IMR-90 (cell line): ENCODE measurements at regions not wholly inside any gene's neighbourhood (a gene's known extent, or its start where the extent isn't known, plus 50 kb on each side); places are given as distances from the start of the nearest gene placed in this dataset.

Source experiments
- ATAC-seq: fragments of 200-7000 bp; cut with Tn5 transposase; 2 replicates; pipeline ENCODE4 v1.9.1; 2020; ENCODE audit warnings: low read depth, mild to moderate bottlenecking, moderate library complexity
- BruUV-seq: library from RNA; stranded (reverse); fragments of 400-500 nt; replicated peaks from 2 replicates; lab custom pipeline; 2021; lab: Mats Ljungman, UMichigan
- CTCF ChIA-PET: fragments of 300-600 bp; formaldehyde crosslinking; extraction: SDS; loops from one replicate; lab custom pipeline; 2021; ENCODE audit warnings: antibody characterized with exemption; lab: Yijun Ruan, JAX
- POLR2A ChIA-PET: fragments of 300-600 bp; sonication (Branson Sonifier 250); formaldehyde crosslinking; loops from one replicate; lab custom pipeline; 2022; ENCODE audit warnings: antibody characterized with exemption; ENCODE audit not compliant: unreplicated experiment; lab: Charles Lee
- DNase-seq: peaks from one replicate; pipeline ENCODE4 v3.0.0; 2013
- H2AFZ ChIP-seq: replicated peaks from 2 replicates; pipeline ENCODE3; 2013; ENCODE audit warnings: low read length, mild to moderate bottlenecking; ENCODE audit not compliant: poor library complexity
- H2AK5ac ChIP-seq: 2 replicates; pipeline ENCODE4 v1.6.1; 2013; ENCODE audit warnings: low read depth, low read length, inconsistent platforms
- H2AK9ac ChIP-seq: replicated peaks from 2 replicates; pipeline ENCODE3; 2013; ENCODE audit warnings: mild to moderate bottlenecking, low read depth, low read length, moderate library complexity; ENCODE audit not compliant: poor library complexity
- H2BK120ac ChIP-seq: 2 replicates; pipeline ENCODE4 v1.6.1; 2013; ENCODE audit warnings: low read depth, low read length, inconsistent platforms
- H2BK15ac ChIP-seq: 3 replicates; pipeline ENCODE4 v1.6.1; 2013; ENCODE audit warnings: low read depth, low read length, inconsistent platforms
- H2BK20ac ChIP-seq: 2 replicates; pipeline ENCODE4 v1.6.1; 2013; ENCODE audit warnings: low read depth, mild to moderate bottlenecking, inconsistent platforms, low read length, moderate library complexity
- H2BK5ac ChIP-seq: 2 replicates; pipeline ENCODE4 v1.6.1; 2013; ENCODE audit warnings: mild to moderate bottlenecking, low read depth, low read length, inconsistent platforms; ENCODE audit not compliant: poor library complexity, severe bottlenecking
- H3K14ac ChIP-seq: replicated peaks from 2 replicates; pipeline ENCODE4 v1.6.1; 2013; ENCODE audit warnings: low read depth, low read length, inconsistent platforms
- H3K18ac ChIP-seq: 2 replicates; pipeline ENCODE4 v1.6.1; 2013; ENCODE audit warnings: low read depth, low read length, control low read depth
- H3K23ac ChIP-seq: 2 replicates; pipeline ENCODE4 v1.6.1; 2013; ENCODE audit warnings: low read depth, low read length, inconsistent platforms
- H3K27ac ChIP-seq: 2 replicates; pipeline ENCODE4 v1.5.1; 2013; ENCODE audit warnings: mild to moderate bottlenecking, control low read depth, low read length; ENCODE audit not compliant: insufficient read depth
- H3K27me3 ChIP-seq: 2 replicates; pipeline ENCODE4 v1.6.1; 2013; ENCODE audit warnings: low read length; ENCODE audit not compliant: control insufficient read depth, insufficient read depth
- H3K36me3 ChIP-seq: 2 replicates; pipeline ENCODE4 v1.6.1; 2013; ENCODE audit warnings: low read length, mixed read lengths; ENCODE audit not compliant: control insufficient read depth, insufficient read depth
- H3K4ac ChIP-seq: 2 replicates; pipeline ENCODE4 v1.6.1; 2013; ENCODE audit warnings: low read depth, low read length, inconsistent platforms
- H3K4me1 ChIP-seq: 2 replicates; pipeline ENCODE4 v1.6.1; 2013; ENCODE audit warnings: low read length, mixed read lengths; ENCODE audit not compliant: control insufficient read depth, insufficient read depth
- H3K4me2 ChIP-seq: 2 replicates; pipeline ENCODE4 v1.6.1; 2013; ENCODE audit warnings: low read depth, mild to moderate bottlenecking, control low read depth, low read length, moderate library complexity
- H3K4me3 ChIP-seq: 2 replicates; pipeline ENCODE4 v1.5.1; 2013; ENCODE audit warnings: low read depth, mild to moderate bottlenecking, control low read depth, low read length, moderate library complexity; ENCODE audit not compliant: insufficient read depth
- H3K56ac ChIP-seq: 2 replicates; pipeline ENCODE4 v1.6.1; 2013; ENCODE audit warnings: low read length, inconsistent platforms; ENCODE audit not compliant: insufficient read depth; ENCODE audit errors: extremely low read depth
- H3K79me1 ChIP-seq, 2 experiments: 2 replicates each; pipeline ENCODE4 v1.6.1; 2013; ENCODE audit warnings: low read length in 2 of 2, inconsistent platforms in 1 of 2, low read depth in 1 of 2
- H3K9ac ChIP-seq: 2 replicates; pipeline ENCODE4 v1.6.1; 2013; ENCODE audit warnings: low read depth, low read length, control low read depth
- H3K9me1 ChIP-seq: 2 replicates; pipeline ENCODE4 v1.6.1; 2013; ENCODE audit warnings: low read length, inconsistent platforms; ENCODE audit not compliant: insufficient read depth
- H3K9me3 ChIP-seq: 2 replicates; pipeline ENCODE4 v1.6.1; 2013; ENCODE audit warnings: low read length; ENCODE audit not compliant: control insufficient read depth, insufficient read depth
- H4K20me1 ChIP-seq: 2 replicates; pipeline ENCODE4 v1.6.1; 2013; ENCODE audit warnings: low read length, inconsistent platforms; ENCODE audit not compliant: insufficient read depth
- H4K5ac ChIP-seq: 2 replicates; pipeline ENCODE4 v1.6.1; 2013; ENCODE audit warnings: mild to moderate bottlenecking, low read depth, low read length, control low read depth
- H4K8ac ChIP-seq, 2 experiments: 2 replicates each; pipeline ENCODE4 v1.6.1; 2013; ENCODE audit warnings: low read depth in 2 of 2, low read length in 2 of 2, control low read depth in 1 of 2, inconsistent platforms in 1 of 2
- H4K91ac ChIP-seq: 2 replicates; pipeline ENCODE4 v1.6.1; 2013; ENCODE audit warnings: low read depth, low read length, inconsistent platforms; ENCODE audit not compliant: insufficient read depth
- BHLHE40 ChIP-seq: fragments of 150-350 bp; IDR thresholded peaks from 2 replicates; pipeline ENCODE4 v1.6.1; 2016; ENCODE audit warnings: mild to moderate bottlenecking, low read depth, low read length
- CEBPB ChIP-seq: IDR thresholded peaks from 2 replicates; pipeline ENCODE4 v1.6.1; 2012; ENCODE audit warnings: low read depth, low read length, improper control_type of control experiment
- CHD1 ChIP-seq: IDR thresholded peaks from 2 replicates; pipeline ENCODE4 v1.6.1; 2012; ENCODE audit warnings: low read depth, low read length, improper control_type of control experiment
- FOS ChIP-seq: fragments of 150-350 bp; IDR thresholded peaks from 2 replicates; pipeline ENCODE4 v1.6.1; 2016; ENCODE audit warnings: low read depth, low read length
- MAFK ChIP-seq: IDR thresholded peaks from 2 replicates; pipeline ENCODE4 v1.6.1; 2012; ENCODE audit warnings: low read depth, low read length, improper control_type of control experiment
- MAZ ChIP-seq: IDR thresholded peaks from 2 replicates; pipeline ENCODE4 v1.6.1; 2012; ENCODE audit warnings: low read depth, mild to moderate bottlenecking, low read length, improper control_type of control experiment, moderate library complexity, borderline replicate concordance
- MXI1 ChIP-seq: IDR thresholded peaks from 2 replicates; pipeline ENCODE4 v1.6.1; 2012; ENCODE audit warnings: low read depth, mild to moderate bottlenecking, low read length, moderate library complexity, borderline replicate concordance
- NFE2L2 ChIP-seq: fragments of 150-350 bp; IDR thresholded peaks from 2 replicates; pipeline ENCODE4 v1.6.1; 2016; ENCODE audit warnings: low read depth, mild to moderate bottlenecking, low read length
- POLR2A ChIP-seq: IDR thresholded peaks from 2 replicates; pipeline ENCODE4 v1.6.1; 2012; ENCODE audit warnings: mild to moderate bottlenecking, low read depth, low read length
- RAD21 ChIP-seq: IDR thresholded peaks from 2 replicates; pipeline ENCODE4 v1.6.1; 2012; ENCODE audit warnings: low read length, improper control_type of control experiment
- RCOR1 ChIP-seq: IDR thresholded peaks from 2 replicates; pipeline ENCODE4 v1.6.1; 2012; ENCODE audit warnings: mild to moderate bottlenecking, low read length, improper control_type of control experiment; ENCODE audit not compliant: insufficient replicate concordance
- RFX5 ChIP-seq: IDR thresholded peaks from 2 replicates; pipeline ENCODE4 v1.8.0; 2012; ENCODE audit warnings: low read depth, mild to moderate bottlenecking, low read length, moderate library complexity
- SMC3 ChIP-seq: fragments of 150-350 bp; IDR thresholded peaks from 2 replicates; pipeline ENCODE4 v1.6.1; 2016; ENCODE audit warnings: low read depth, mild to moderate bottlenecking, antibody characterized with exemption, low read length, moderate library complexity
- WGBS, 2 experiments: methylation state at CpG; one replicate each; pipeline versions ENCODE4 v1.1.5 to v1.1.7; 2013; ENCODE audit warnings: missing lambda C conversion rate in 2 of 2; ENCODE audit not compliant: insufficient read length in 1 of 2; ENCODE audit errors: extremely low coverage in 2 of 2; 5-methylcytosine and 5-hydroxymethylcytosine counted together
- dilution Hi-C: fragments of 300-500 bp; cut with HindIII; formaldehyde crosslinking; loops from one replicate; pipeline ENCODE4 v1.14.3; 2018; ENCODE audit warnings: low sequenced_read_pairs; ENCODE audit not compliant: unreplicated experiment
- in situ Hi-C: fragments of 300-500 bp; cut with MboI; formaldehyde crosslinking; loops from 3 replicates; pipeline ENCODE4 v1.14.3; 2019; ENCODE audit warnings: low sequenced_read_pairs, inconsistent platforms, mixed read lengths
- intact Hi-C: fragments of 100-400 bp; cut with micrococcal nuclease; formaldehyde crosslinking; loops from 2 replicates; pipeline ENCODE4 v1.10.0; 2022
- TF ChIP-seq, protein P1 (sequence below): fragments of 150-350 bp; IDR thresholded peaks from 2 replicates; pipeline ENCODE4 v1.6.1; 2017; ENCODE audit warnings: mild to moderate bottlenecking, antibody characterized with exemption, low read length, low read depth
- TF ChIP-seq, protein P2 (sequence below): fragments of 150-350 bp; IDR thresholded peaks from 2 replicates; pipeline ENCODE4 v1.6.1; 2016; ENCODE audit warnings: low read depth, mild to moderate bottlenecking, low read length, moderate library complexity, borderline replicate concordance
- TF ChIP-seq, protein P3 (sequence below): conservative IDR thresholded peaks from 2 replicates; pipeline ENCODE4 v1.5.1; 2012; ENCODE audit warnings: mild to moderate bottlenecking, low read depth, low read length, improper control_type of control experiment

DNA sequence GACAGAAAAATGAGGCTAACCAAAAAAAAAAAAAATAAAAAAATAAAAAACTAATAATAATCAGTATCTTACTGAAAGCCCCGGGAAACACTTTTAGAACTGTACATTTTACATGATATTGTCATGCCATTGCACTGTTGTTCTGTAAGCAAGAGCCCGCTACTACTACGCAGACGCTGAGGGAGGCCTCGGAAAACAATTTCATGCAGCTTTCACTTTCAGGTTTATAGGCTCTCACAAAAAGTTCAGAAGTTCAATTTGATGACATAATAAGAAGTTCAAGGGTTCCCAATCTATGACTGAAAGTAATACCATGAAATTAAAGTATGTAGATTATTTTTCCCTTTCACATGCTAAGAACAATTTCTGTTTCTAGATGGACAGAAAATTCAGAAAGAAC is 318.3 kb upstream of the ITGA1 start:
- WGBS, 2 experiments, result no CpG with 5 or more reads among the region's 5 CpGs
- Histone ChIP-seq H3K4ac (no peak overlapping the region), H4K8ac (no peak overlapping the region), H3K9me3 (no peaks in the 10 kb centered on the region), H3K14ac (no peak overlapping the region), H3K4me3 (no peak overlapping the region), H2BK5ac (no peak overlapping the region), H4K91ac (no peak overlapping the region), H2AFZ (no peak overlapping the region), H3K36me3 (no peaks in the 10 kb centered on the region), H3K27ac (no peak overlapping the region), H2BK15ac (no peak overlapping the region), H3K4me1 (no peaks in the 10 kb centered on the region), H2BK120ac (no peak overlapping the region), H3K79me1 (no peaks in the 10 kb centered on the region), H2BK20ac (no peak overlapping the region), H4K20me1 (no peaks in the 10 kb centered on the region), H3K23ac (no peak overlapping the region), H3K27me3 (no peaks in the 10 kb centered on the region), H3K4me2 (peak overlapping the region; percentile 63), H3K18ac (no peak overlapping the region), H4K5ac (no peak overlapping the region), H2AK9ac (no peak overlapping the region), H3K9ac (no peak overlapping the region), H3K56ac (no peak overlapping the region), H2AK5ac (no peak overlapping the region), H3K9me1 (no peaks in the 10 kb centered on the region)
- ChIA-PET CTCF (no interaction called here), POLR2A (no interaction called here)
- in situ Hi-C loops (no loop called here), dilution Hi-C loops (no loop called here), intact Hi-C loops (no loop called here)
- ATAC-seq, result peak; percentile 62
- BruUV-seq, result no TSS peak
- no peak for TF ChIP-seq RAD21
- TF ChIP-seq, protein P1, sequence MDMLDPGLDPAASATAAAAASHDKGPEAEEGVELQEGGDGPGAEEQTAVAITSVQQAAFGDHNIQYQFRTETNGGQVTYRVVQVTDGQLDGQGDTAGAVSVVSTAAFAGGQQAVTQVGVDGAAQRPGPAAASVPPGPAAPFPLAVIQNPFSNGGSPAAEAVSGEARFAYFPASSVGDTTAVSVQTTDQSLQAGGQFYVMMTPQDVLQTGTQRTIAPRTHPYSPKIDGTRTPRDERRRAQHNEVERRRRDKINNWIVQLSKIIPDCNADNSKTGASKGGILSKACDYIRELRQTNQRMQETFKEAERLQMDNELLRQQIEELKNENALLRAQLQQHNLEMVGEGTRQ, result no peak
- TF ChIP-seq RCOR1, result no peak
- TF ChIP-seq BHLHE40, result no peak
- TF ChIP-seq RFX5, result no peak
- TF ChIP-seq, protein P2, sequence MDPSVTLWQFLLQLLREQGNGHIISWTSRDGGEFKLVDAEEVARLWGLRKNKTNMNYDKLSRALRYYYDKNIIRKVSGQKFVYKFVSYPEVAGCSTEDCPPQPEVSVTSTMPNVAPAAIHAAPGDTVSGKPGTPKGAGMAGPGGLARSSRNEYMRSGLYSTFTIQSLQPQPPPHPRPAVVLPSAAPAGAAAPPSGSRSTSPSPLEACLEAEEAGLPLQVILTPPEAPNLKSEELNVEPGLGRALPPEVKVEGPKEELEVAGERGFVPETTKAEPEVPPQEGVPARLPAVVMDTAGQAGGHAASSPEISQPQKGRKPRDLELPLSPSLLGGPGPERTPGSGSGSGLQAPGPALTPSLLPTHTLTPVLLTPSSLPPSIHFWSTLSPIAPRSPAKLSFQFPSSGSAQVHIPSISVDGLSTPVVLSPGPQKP, result no peak
- TF ChIP-seq MXI1, result no peak
- TF ChIP-seq, protein P3, sequence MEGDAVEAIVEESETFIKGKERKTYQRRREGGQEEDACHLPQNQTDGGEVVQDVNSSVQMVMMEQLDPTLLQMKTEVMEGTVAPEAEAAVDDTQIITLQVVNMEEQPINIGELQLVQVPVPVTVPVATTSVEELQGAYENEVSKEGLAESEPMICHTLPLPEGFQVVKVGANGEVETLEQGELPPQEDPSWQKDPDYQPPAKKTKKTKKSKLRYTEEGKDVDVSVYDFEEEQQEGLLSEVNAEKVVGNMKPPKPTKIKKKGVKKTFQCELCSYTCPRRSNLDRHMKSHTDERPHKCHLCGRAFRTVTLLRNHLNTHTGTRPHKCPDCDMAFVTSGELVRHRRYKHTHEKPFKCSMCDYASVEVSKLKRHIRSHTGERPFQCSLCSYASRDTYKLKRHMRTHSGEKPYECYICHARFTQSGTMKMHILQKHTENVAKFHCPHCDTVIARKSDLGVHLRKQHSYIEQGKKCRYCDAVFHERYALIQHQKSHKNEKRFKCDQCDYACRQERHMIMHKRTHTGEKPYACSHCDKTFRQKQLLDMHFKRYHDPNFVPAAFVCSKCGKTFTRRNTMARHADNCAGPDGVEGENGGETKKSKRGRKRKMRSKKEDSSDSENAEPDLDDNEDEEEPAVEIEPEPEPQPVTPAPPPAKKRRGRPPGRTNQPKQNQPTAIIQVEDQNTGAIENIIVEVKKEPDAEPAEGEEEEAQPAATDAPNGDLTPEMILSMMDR, result no peak
- TF ChIP-seq CHD1, result no peak
- no peak for TF ChIP-seq POLR2A
- no peak for TF ChIP-seq FOS
- TF ChIP-seq NFE2L2, result no peak
- no peak for TF ChIP-seq MAZ
- TF ChIP-seq SMC3, result no peak
- no peak for TF ChIP-seq MAFK
- no peak for TF ChIP-seq CEBPB
- no peak for DNase-seq
